ENCODE measurements at regions not wholly inside any gene's neighbourhood (a gene's known extent, or its start where the extent isn't known, plus 50 kb on each side); places are given as distances from the start of the nearest gene placed in this dataset.

GRCh38 chr14:98871796-98872195 is 400.2 kb downstream of the BCL11B start:
- no peak overlapping the region for H3K4me3 ChIP-seq (ENCODE audit: low read depth, low read length)
- ChIA-PET POLR2A (no interaction called here), CTCF (no interaction called here)
- no peak for DNase-seq (ENCODE audit: low read depth, low spot score)
- no peak for TF ChIP-seq CTCF (IDR thresholded peaks at IDR 0.05; ENCODE audit: insufficient read depth, low read length, missing control alignments)

GRCh38 chr14:98877065-98877464 is 394.9 kb downstream of the BCL11B start:
- POLR2A ChIA-PET: no interaction called here
- DNase-seq (ENCODE audit: low read depth, low spot score): no peak
- TF ChIP-seq CTCF (IDR thresholded peaks at IDR 0.05; ENCODE audit: insufficient read depth, low read length, missing control alignments): no peak
- H3K4me3 ChIP-seq (ENCODE audit: low read depth, low read length): no peak overlapping the region
- CTCF ChIA-PET: no interaction called here

GRCh38 chr14:98878282-98878681 is 393.7 kb downstream of the BCL11B start:
- POLR2A ChIA-PET: no interaction called here

GRCh38 chr14:98886982-98887381 is 385.0 kb downstream of the BCL11B start:
- POLR2A ChIA-PET: no interaction called here

More at GRCh38 chr14:98878282-98878681, 393.7 kb downstream of the BCL11B start:
- CTCF ChIA-PET: no interaction called here
- no peak for DNase-seq (ENCODE audit: low read depth, low spot score)
- no peak overlapping the region for H3K4me3 ChIP-seq (ENCODE audit: low read depth, low read length)
- TF ChIP-seq CTCF (IDR thresholded peaks at IDR 0.05; ENCODE audit: insufficient read depth, low read length, missing control alignments): no peak

GRCh38 chr14:98888281-98888680 is 383.7 kb downstream of the BCL11B start:
- no peak for TF ChIP-seq CTCF (IDR thresholded peaks at IDR 0.05; ENCODE audit: insufficient read depth, low read length, missing control alignments)
- DNase-seq (ENCODE audit: low read depth, low spot score): no peak
- no peak overlapping the region for H3K4me3 ChIP-seq (ENCODE audit: low read depth, low read length)
- ChIA-PET CTCF (no interaction called here), POLR2A (no interaction called here)

More at GRCh38 chr14:98886982-98887381, 385.0 kb downstream of the BCL11B start:
- CTCF ChIA-PET: no interaction called here
- H3K4me3 ChIP-seq (ENCODE audit: low read depth, low read length): no peak overlapping the region
- no peak for TF ChIP-seq CTCF (IDR thresholded peaks at IDR 0.05; ENCODE audit: insufficient read depth, low read length, missing control alignments)
- no peak for DNase-seq (ENCODE audit: low read depth, low spot score)

GRCh38 chr14:98888927-98889835 is 382.8 kb downstream of the BCL11B start:
- POLR2A ChIA-PET: no interaction called here
- CTCF ChIA-PET: no interaction called here
- no peak for DNase-seq (ENCODE audit: low read depth, low spot score)
- no peak for TF ChIP-seq CTCF (IDR thresholded peaks at IDR 0.05; ENCODE audit: insufficient read depth, low read length, missing control alignments)
- H3K4me3 ChIP-seq (ENCODE audit: low read depth, low read length): no peak overlapping the region

All from AG04449 (cell line).